Keratinocyte (primary cell): ENCODE measurements at regions not wholly inside any gene's neighbourhood (a gene's known extent, or its start where the extent isn't known, plus 50 kb on each side); places are given as distances from the start of the nearest gene placed in this dataset.

Experiments used
- DNase-seq: peaks from one replicate; pipeline ENCODE4 v3.0.0-alpha.2; 2011; ENCODE audit warnings: low read depth, missing footprints, low spot score
- FAIRE-seq: peaks from 2 replicates; lab custom pipeline; 2011; peaks lifted over from hg19 to GRCh38; lab: Jason Lieb, UNC
- H2AFZ ChIP-seq: 2 replicates; pipeline ENCODE4 v1.6.0; 2012; ENCODE audit warnings: low read length, control low read depth, inconsistent platforms; ENCODE audit not compliant: control insufficient read depth
- H3K27ac ChIP-seq: 2 replicates; pipeline ENCODE4 v1.5.1; 2011; ENCODE audit warnings: low read length; ENCODE audit not compliant: control insufficient read depth, insufficient read depth
- H3K27me3 ChIP-seq: 3 replicates; pipeline ENCODE4 v1.6.0; 2011; ENCODE audit warnings: low read length; ENCODE audit not compliant: control insufficient read depth, insufficient read depth; ENCODE audit errors: extremely low read depth
- H3K36me3 ChIP-seq, 2 experiments: 2 replicates in 1 of 2; 3 replicates in 1 of 2; pipeline ENCODE4 v1.5.1; 2011; ENCODE audit warnings: low read length in 2 of 2, mild to moderate bottlenecking in 1 of 2; ENCODE audit not compliant: control insufficient read depth in 2 of 2, insufficient read depth in 2 of 2; ENCODE audit errors: extremely low read depth in 1 of 2
- H3K4me1 ChIP-seq: 3 replicates; pipeline ENCODE4 v1.5.1; 2011; ENCODE audit warnings: low read length; ENCODE audit not compliant: control insufficient read depth, insufficient read depth; ENCODE audit errors: extremely low read depth
- H3K4me2 ChIP-seq: 3 replicates; pipeline ENCODE4 v1.6.0; 2011; ENCODE audit warnings: low read depth, low read length; ENCODE audit not compliant: control insufficient read depth, insufficient read depth; ENCODE audit errors: extremely low read depth
- H3K4me3 ChIP-seq, 3 experiments: fragments of 200-600 bp in 1 of 3; sonication (generic) in 1 of 3; 2 replicates in 2 of 3; 3 replicates in 1 of 3; pipeline ENCODE4 v1.5.1; 2011 to 2016; ENCODE audit warnings: low read length in 3 of 3, mild to moderate bottlenecking in 3 of 3, control low read depth in 2 of 3, inconsistent platforms in 1 of 3, low read depth in 1 of 3, mixed read lengths in 1 of 3, mixed run types in 1 of 3, moderate library complexity in 1 of 3; ENCODE audit not compliant: control insufficient read depth in 2 of 3, insufficient read depth in 2 of 3; ENCODE audit errors: extremely low read depth in 1 of 3
- H3K79me2 ChIP-seq: 2 replicates; pipeline ENCODE4 v1.6.0; 2012; ENCODE audit warnings: low read length; ENCODE audit not compliant: control insufficient read depth, insufficient read depth
- H3K9ac ChIP-seq: 3 replicates; pipeline ENCODE4 v1.6.0; 2011; ENCODE audit warnings: low read length; ENCODE audit not compliant: control insufficient read depth, insufficient read depth; ENCODE audit errors: extremely low read depth
- H3K9me1 ChIP-seq: 3 replicates; pipeline ENCODE4 v1.6.0; 2011; ENCODE audit warnings: low read length; ENCODE audit not compliant: control insufficient read depth, insufficient read depth; ENCODE audit errors: extremely low read depth
- H3K9me3 ChIP-seq: 2 replicates; pipeline ENCODE4 v1.5.1; 2012; ENCODE audit warnings: low read depth, low read length; ENCODE audit not compliant: control insufficient read depth
- H4K20me1 ChIP-seq: 3 replicates; pipeline ENCODE4 v1.6.0; 2011; ENCODE audit warnings: low read length; ENCODE audit not compliant: control insufficient read depth, insufficient read depth; ENCODE audit errors: extremely low read depth
- EZH2 ChIP-seq: IDR thresholded peaks from one replicate; pipeline ENCODE4 v1.6.1; 2012; ENCODE audit warnings: inconsistent platforms, mild to moderate bottlenecking, low read length, moderate library complexity
- dilution Hi-C: fragments of 300-500 bp; cut with MboI; formaldehyde crosslinking; loops from one replicate; pipeline ENCODE4 v1.7.0; 2020; ENCODE audit warnings: low sequenced_read_pairs; ENCODE audit not compliant: extremely low pct_ligation_motif_present
- TF ChIP-seq, protein P1 (sequence below), 3 experiments: IDR thresholded peaks in 1 of 3; conservative IDR thresholded peaks in 1 of 3; optimal IDR thresholded peaks in 1 of 3; 2 replicates in 2 of 3; 3 replicates in 1 of 3; pipeline versions ENCODE3 to v1.5.1; 2011; ENCODE audit warnings: low read length in 3 of 3, mild to moderate bottlenecking in 3 of 3, moderate library complexity in 2 of 3, control low read depth in 1 of 3, inconsistent platforms in 1 of 3; ENCODE audit not compliant: insufficient read depth in 2 of 3; ENCODE audit errors: extremely low read depth in 1 of 3

DNA sequence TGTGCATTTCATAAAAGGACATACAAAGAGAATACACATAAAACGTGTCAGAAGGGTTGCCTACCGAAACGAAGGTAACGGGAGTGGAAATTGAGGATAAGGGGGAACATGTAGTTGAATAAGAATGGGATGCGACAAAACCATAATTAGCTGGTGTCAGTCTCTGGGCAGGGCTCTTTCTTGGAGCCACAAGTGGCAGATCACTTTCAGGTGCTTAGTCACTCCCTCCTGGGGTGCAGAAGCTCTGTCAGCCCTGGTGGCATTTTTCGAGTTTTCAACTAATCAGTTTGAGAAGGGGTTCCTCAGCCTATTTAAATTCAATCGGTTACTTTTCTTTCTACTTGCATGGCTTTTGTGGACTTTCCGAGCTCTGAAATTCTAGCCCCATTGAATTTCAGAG, 133.9 kb upstream of the IGSF21 start:
- Histone ChIP-seq H3K27ac (no peak overlapping the region), H3K9me1 (no peaks in the 10 kb centered on the region), H2AFZ (no peak overlapping the region), H4K20me1 (no peaks in the 10 kb centered on the region), H3K4me1 (no peaks in the 10 kb centered on the region), H3K9me3 (no peaks in the 10 kb centered on the region), H3K9ac (no peak overlapping the region), H3K4me2 (no peak overlapping the region), H3K4me3 (no peak overlapping the region), H3K27me3 (no peaks in the 10 kb centered on the region), H3K79me2 (no peaks in the 10 kb centered on the region), H3K36me3 (no peaks in the 10 kb centered on the region)
- dilution Hi-C loops = no loop called here
- FAIRE-seq = no peak
- TF ChIP-seq, protein P1, sequence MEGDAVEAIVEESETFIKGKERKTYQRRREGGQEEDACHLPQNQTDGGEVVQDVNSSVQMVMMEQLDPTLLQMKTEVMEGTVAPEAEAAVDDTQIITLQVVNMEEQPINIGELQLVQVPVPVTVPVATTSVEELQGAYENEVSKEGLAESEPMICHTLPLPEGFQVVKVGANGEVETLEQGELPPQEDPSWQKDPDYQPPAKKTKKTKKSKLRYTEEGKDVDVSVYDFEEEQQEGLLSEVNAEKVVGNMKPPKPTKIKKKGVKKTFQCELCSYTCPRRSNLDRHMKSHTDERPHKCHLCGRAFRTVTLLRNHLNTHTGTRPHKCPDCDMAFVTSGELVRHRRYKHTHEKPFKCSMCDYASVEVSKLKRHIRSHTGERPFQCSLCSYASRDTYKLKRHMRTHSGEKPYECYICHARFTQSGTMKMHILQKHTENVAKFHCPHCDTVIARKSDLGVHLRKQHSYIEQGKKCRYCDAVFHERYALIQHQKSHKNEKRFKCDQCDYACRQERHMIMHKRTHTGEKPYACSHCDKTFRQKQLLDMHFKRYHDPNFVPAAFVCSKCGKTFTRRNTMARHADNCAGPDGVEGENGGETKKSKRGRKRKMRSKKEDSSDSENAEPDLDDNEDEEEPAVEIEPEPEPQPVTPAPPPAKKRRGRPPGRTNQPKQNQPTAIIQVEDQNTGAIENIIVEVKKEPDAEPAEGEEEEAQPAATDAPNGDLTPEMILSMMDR (optimal IDR thresholded peaks at IDR 0.05 in 1 of 3, IDR thresholded peaks at IDR 0.05 in 1 of 3, conservative IDR thresholded peaks at IDR 0.05 in 1 of 3; ENCODE audit: extremely low read depth in 1 of 3, insufficient read depth in 2 of 3, low read length in 3 of 3) = no peak
- no peak for TF ChIP-seq EZH2
- DNase-seq = no peak

DNA sequence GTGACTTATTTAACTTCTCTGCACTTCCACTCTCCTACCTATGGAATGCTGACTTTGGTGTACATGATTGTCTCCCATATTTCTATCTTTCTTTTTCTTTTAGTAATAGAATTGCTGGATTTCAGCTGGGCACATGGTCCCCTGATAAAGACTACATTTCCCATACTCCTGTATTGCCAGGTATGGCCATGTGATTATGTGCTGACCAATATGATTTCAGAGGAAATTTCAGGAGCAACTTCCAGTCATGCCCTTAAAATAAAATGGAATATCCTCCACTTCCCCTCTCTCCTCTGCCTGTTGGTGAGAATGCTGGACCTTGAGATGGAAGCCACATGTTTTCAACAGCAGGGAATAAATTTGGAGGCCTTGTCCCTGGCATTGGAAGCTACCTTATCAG, 130.7 kb upstream of the IGSF21 start:
- H3K27ac ChIP-seq = no peak overlapping the region
- DNase-seq = no peak
- H3K9ac ChIP-seq = no peak overlapping the region
- no peak overlapping the region for H3K4me3 ChIP-seq
- TF ChIP-seq, protein P1 (optimal IDR thresholded peaks at IDR 0.05 in 1 of 3, IDR thresholded peaks at IDR 0.05 in 1 of 3, conservative IDR thresholded peaks at IDR 0.05 in 1 of 3; ENCODE audit: extremely low read depth in 1 of 3, insufficient read depth in 2 of 3, low read length in 3 of 3) = no peak
- TF ChIP-seq EZH2 = no peak
- no peaks in the 10 kb centered on the region for H3K9me1 ChIP-seq
- H3K4me2 ChIP-seq = no peak overlapping the region
- no peaks in the 10 kb centered on the region for H4K20me1 ChIP-seq
- H3K79me2 ChIP-seq = no peaks in the 10 kb centered on the region
- no peaks in the 10 kb centered on the region for H3K27me3 ChIP-seq
- dilution Hi-C loops = no loop called here
- no peaks in the 10 kb centered on the region for H3K4me1 ChIP-seq
- no peak for FAIRE-seq
- no peaks in the 10 kb centered on the region for H3K36me3 ChIP-seq
- H3K9me3 ChIP-seq = no peaks in the 10 kb centered on the region
- no peak overlapping the region for H2AFZ ChIP-seq
